ENCODE measurements at regions not wholly inside any gene's neighbourhood (a gene's known extent, or its start where the extent isn't known, plus 50 kb on each side); places are given as distances from the start of the nearest gene placed in this dataset.

GRCh38 chr2:59540864-59541263, 1012.6 kb downstream of the BCL11A start:
- no peak overlapping the region for H3K9ac ChIP-seq (ENCODE audit: control insufficient read depth, insufficient read depth, low read length)
- H3K79me2 ChIP-seq (ENCODE audit: control insufficient read depth, insufficient read depth, low read length) = no peaks in the 10 kb centered on the region
- in situ Hi-C loops (cut with MboI) (no loop called here), intact Hi-C loops (cut with micrococcal nuclease; ENCODE audit: unreplicated experiment) (no loop called here)
- FAIRE-seq = no peak
- WGBS (ENCODE audit: insufficient coverage, insufficient replicate concordance, low lambda C conversion rate, missing lambda C conversion rate) = 2% methylated on average over 4 of the region's 4 CpGs
- no peak overlapping the region for H2AFZ ChIP-seq (ENCODE audit: control insufficient read depth, low read depth, low read length)
- no peaks in the 10 kb centered on the region for H3K4me1 ChIP-seq (ENCODE audit: control insufficient read depth, insufficient read depth, low read length)
- ATAC-seq = no peak
- H3K9me3 ChIP-seq (replicated peaks; ENCODE audit: control insufficient read depth, insufficient read depth, low read length) = no peaks in the 10 kb centered on the region
- BruUV-seq (replicated peaks) = no TSS peak
- CTCF ChIA-PET = no interaction called here
- RAD21 ChIA-PET (ENCODE audit: unreplicated experiment) = no interaction called here
- no peak overlapping the region for H3K4me3 ChIP-seq
- DNase-seq (ENCODE audit: low read depth, low spot score) = no peak
- SMC1A ChIA-PET (ENCODE audit: uncharacterized antibody, unreplicated experiment) = no interaction called here
- H3K27ac ChIP-seq (ENCODE audit: control insufficient read depth, insufficient read depth) = no peak overlapping the region
- no peaks in the 10 kb centered on the region for H3K36me3 ChIP-seq (ENCODE audit: control insufficient read depth in 2 of 2, insufficient read depth in 2 of 2, low read length in 1 of 2)
- POLR2A ChIA-PET = no interaction called here
- no peaks in the 10 kb centered on the region for H3K27me3 ChIP-seq (replicated peaks in 1 of 2; ENCODE audit: control insufficient read depth in 2 of 2, insufficient read depth in 2 of 2, low read length in 1 of 2)
- H4K20me1 ChIP-seq (ENCODE audit: control insufficient read depth, insufficient read depth) = no peaks in the 10 kb centered on the region
- H3K4me2 ChIP-seq (ENCODE audit: control insufficient read depth, insufficient read depth) = no peak overlapping the region
- TF ChIP-seq EED (IDR thresholded peaks at IDR 0.05; ENCODE audit: low read depth) (no peak), MTA3 (IDR thresholded peaks at IDR 0.05; ENCODE audit: borderline replicate concordance, low read length) (no peak), EP300 (IDR thresholded peaks at IDR 0.05; ENCODE audit: borderline replicate concordance in 1 of 2, control insufficient read depth in 1 of 2, low read depth in 2 of 2, low read length in 2 of 2) (no peak), IRF5 (IDR thresholded peaks at IDR 0.05; ENCODE audit: borderline replicate concordance) (no peak), RAD21 (IDR thresholded peaks at IDR 0.05; ENCODE audit: insufficient read depth, low read depth, low read length) (no peak), MAX (IDR thresholded peaks at IDR 0.05; ENCODE audit: low read depth, low read length) (no peak), NFYA (IDR thresholded peaks at IDR 0.05; ENCODE audit: borderline replicate concordance, low read depth, low read length) (no peak), MEF2B (IDR thresholded peaks at IDR 0.05; ENCODE audit: partially characterized antibody, poor library complexity, severe bottlenecking) (no peak), EGR1 (IDR thresholded peaks at IDR 0.05; ENCODE audit: borderline replicate concordance in 1 of 2, low read depth in 2 of 2, low read length in 2 of 2) (no peak), BCLAF1 (IDR thresholded peaks at IDR 0.05) (no peak), NR2C2 (IDR thresholded peaks at IDR 0.05; ENCODE audit: borderline replicate concordance, control insufficient read depth, insufficient read length, low read depth) (no peak), ELK1 (IDR thresholded peaks at IDR 0.05; ENCODE audit: low read depth, low read length) (no peak)
- TF ChIP-seq, protein P1, sequence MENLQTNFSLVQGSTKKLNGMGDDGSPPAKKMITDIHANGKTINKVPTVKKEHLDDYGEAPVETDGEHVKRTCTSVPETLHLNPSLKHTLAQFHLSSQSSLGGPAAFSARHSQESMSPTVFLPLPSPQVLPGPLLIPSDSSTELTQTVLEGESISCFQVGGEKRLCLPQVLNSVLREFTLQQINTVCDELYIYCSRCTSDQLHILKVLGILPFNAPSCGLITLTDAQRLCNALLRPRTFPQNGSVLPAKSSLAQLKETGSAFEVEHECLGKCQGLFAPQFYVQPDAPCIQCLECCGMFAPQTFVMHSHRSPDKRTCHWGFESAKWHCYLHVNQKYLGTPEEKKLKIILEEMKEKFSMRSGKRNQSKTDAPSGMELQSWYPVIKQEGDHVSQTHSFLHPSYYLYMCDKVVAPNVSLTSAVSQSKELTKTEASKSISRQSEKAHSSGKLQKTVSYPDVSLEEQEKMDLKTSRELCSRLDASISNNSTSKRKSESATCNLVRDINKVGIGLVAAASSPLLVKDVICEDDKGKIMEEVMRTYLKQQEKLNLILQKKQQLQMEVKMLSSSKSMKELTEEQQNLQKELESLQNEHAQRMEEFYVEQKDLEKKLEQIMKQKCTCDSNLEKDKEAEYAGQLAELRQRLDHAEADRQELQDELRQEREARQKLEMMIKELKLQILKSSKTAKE (IDR thresholded peaks at IDR 0.05; ENCODE audit: low read depth, poor library complexity, severe bottlenecking) = no peak
- TF ChIP-seq, protein P2, sequence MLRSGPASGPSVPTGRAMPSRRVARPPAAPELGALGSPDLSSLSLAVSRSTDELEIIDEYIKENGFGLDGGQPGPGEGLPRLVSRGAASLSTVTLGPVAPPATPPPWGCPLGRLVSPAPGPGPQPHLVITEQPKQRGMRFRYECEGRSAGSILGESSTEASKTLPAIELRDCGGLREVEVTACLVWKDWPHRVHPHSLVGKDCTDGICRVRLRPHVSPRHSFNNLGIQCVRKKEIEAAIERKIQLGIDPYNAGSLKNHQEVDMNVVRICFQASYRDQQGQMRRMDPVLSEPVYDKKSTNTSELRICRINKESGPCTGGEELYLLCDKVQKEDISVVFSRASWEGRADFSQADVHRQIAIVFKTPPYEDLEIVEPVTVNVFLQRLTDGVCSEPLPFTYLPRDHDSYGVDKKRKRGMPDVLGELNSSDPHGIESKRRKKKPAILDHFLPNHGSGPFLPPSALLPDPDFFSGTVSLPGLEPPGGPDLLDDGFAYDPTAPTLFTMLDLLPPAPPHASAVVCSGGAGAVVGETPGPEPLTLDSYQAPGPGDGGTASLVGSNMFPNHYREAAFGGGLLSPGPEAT (IDR thresholded peaks at IDR 0.05; ENCODE audit: low read depth) = no peak

Data from GM12878 (cell line).